SK-N-MC (cell line): ENCODE measurements at regions not wholly inside any gene's neighbourhood (a gene's known extent, or its start where the extent isn't known, plus 50 kb on each side); places are given as distances from the start of the nearest gene placed in this dataset.

Source experiments
- EZH2 ChIP-seq: fragments of 200-600 bp; sonication (generic); IDR thresholded peaks from one replicate; pipeline ENCODE4 v1.6.1; 2017; ENCODE audit warnings: antibody characterized with exemption
- FOXP2 ChIP-seq: optimal IDR thresholded peaks from 2 replicates; pipeline ENCODE3; 2011; ENCODE audit warnings: mild to moderate bottlenecking, moderate library complexity; ENCODE audit not compliant: insufficient read depth; ENCODE audit errors: extremely low read length, control extremely low read depth
- POLR2AphosphoS5 ChIP-seq: IDR thresholded peaks from 2 replicates; pipeline ENCODE4 v1.6.1; 2012; ENCODE audit warnings: mild to moderate bottlenecking, low read depth, low read length, borderline replicate concordance

- no peak for TF ChIP-seq POLR2AphosphoS5
- no peak for TF ChIP-seq EZH2
- no peak for TF ChIP-seq FOXP2
These were observed 157.4 kb downstream of the SPRY1 start for GRCh38 chr4:123553733-123554637.
